PC-3 (cell line): ENCODE measurements at regions not wholly inside any gene's neighbourhood (a gene's known extent, or its start where the extent isn't known, plus 50 kb on each side); places are given as distances from the start of the nearest gene placed in this dataset.
"Not testable (repeated sequence)": the region's sequence is repeated elsewhere in the genome, so short reads cannot be mapped to it uniquely, and the experiment has no call there.

Source experiments
- ATAC-seq: fragments of 200-7000 bp; cut with Tn5 transposase; 2 replicates; pipeline ENCODE4 v1.9.1; 2020; ENCODE audit warnings: mild to moderate bottlenecking, moderate library complexity
- BruUV-seq: library from RNA; stranded (reverse); fragments of 400-500 nt; replicated peaks from 2 replicates; lab custom pipeline; 2021; lab: Mats Ljungman, UMichigan
- CTCF ChIA-PET: fragments of 300-600 bp; sonication (Branson Sonifier 250); formaldehyde crosslinking; loops from one replicate; lab custom pipeline; 2022; ENCODE audit warnings: antibody characterized with exemption; lab: Charles Lee
- POLR2A ChIA-PET: fragments of 300-600 bp; sonication (Branson Sonifier 250); formaldehyde crosslinking; loops from one replicate; lab custom pipeline; 2022; ENCODE audit warnings: antibody characterized with exemption; ENCODE audit not compliant: unreplicated experiment; lab: Charles Lee
- DNase-seq: peaks from one replicate; pipeline ENCODE4 v3.0.0-alpha.2; 2015
- H2AFZ ChIP-seq: fragments of 300-600 bp; sonication (generic); 2 replicates; pipeline ENCODE4 v1.6.0; 2016; ENCODE audit warnings: antibody characterized with exemption, low read length
- H3F3A ChIP-seq: fragments of 300-600 bp; sonication (generic); one replicate; pipeline ENCODE4 v1.6.0; 2017; ENCODE audit warnings: antibody characterized with exemption, low read length, control low read depth, mild to moderate bottlenecking; ENCODE audit not compliant: unreplicated experiment
- H3K27ac ChIP-seq: fragments of 300-600 bp; sonication (generic); 2 replicates; pipeline ENCODE4 v1.5.1; 2016; ENCODE audit warnings: mild to moderate bottlenecking, low read length
- H3K27me3 ChIP-seq: fragments of 300-600 bp; sonication (generic); 2 replicates; pipeline ENCODE4 v1.6.1; 2016; ENCODE audit warnings: low read length, mixed read lengths
- H3K36me3 ChIP-seq: fragments of 300-600 bp; sonication (generic); 2 replicates; pipeline ENCODE4 v1.6.1; 2016; ENCODE audit warnings: low read depth, mixed run types, low read length, mixed read lengths
- H3K4me1 ChIP-seq: fragments of 300-600 bp; sonication (generic); 2 replicates; pipeline ENCODE4 v1.5.1; 2016; ENCODE audit warnings: low read length; ENCODE audit not compliant: insufficient read depth
- H3K4me2 ChIP-seq: fragments of 300-600 bp; sonication (generic); 2 replicates; pipeline ENCODE4 v1.6.0; 2016; ENCODE audit warnings: low read length
- H3K4me3 ChIP-seq: fragments of 300-600 bp; sonication (generic); 2 replicates; pipeline ENCODE4 v1.5.1; 2016; ENCODE audit warnings: mild to moderate bottlenecking, low read length, mixed read lengths
- H3K79me2 ChIP-seq: fragments of 300-600 bp; sonication (generic); 2 replicates; pipeline ENCODE4 v1.6.1; 2017; ENCODE audit warnings: low read length, mixed read lengths
- H3K9ac ChIP-seq: fragments of 300-600 bp; sonication (generic); 2 replicates; pipeline ENCODE4 v1.6.0; 2016; ENCODE audit warnings: mild to moderate bottlenecking, low read length
- H3K9me2 ChIP-seq: fragments of 300-600 bp; sonication (generic); replicated peaks from 2 replicates; pipeline ENCODE4 v1.6.1; 2016; ENCODE audit warnings: mixed run types, low read length, mixed read lengths
- H3K9me3 ChIP-seq: fragments of 300-600 bp; sonication (generic); 2 replicates; pipeline ENCODE4 v1.6.1; 2016; ENCODE audit warnings: low read length, mixed read lengths
- H4K20me1 ChIP-seq: fragments of 300-600 bp; sonication (generic); 2 replicates; pipeline ENCODE4 v1.6.1; 2016; ENCODE audit warnings: low read length, mixed read lengths
- CTCF ChIP-seq: fragments of 300-600 bp; sonication (generic); conservative IDR thresholded peaks from 2 replicates; pipeline ENCODE4 v1.5.1; 2017; ENCODE audit warnings: antibody characterized with exemption, low read depth, mild to moderate bottlenecking, low read length
- EZH2 ChIP-seq: fragments of 300-600 bp; sonication (generic); IDR thresholded peaks from one replicate; pipeline ENCODE4 v1.6.1; 2017; ENCODE audit warnings: antibody characterized with exemption, mild to moderate bottlenecking, low read length; ENCODE audit not compliant: unreplicated experiment
- EZH2phosphoT487 ChIP-seq: fragments of 300-600 bp; sonication (generic); IDR thresholded peaks from 2 replicates; pipeline ENCODE4 v1.6.1; 2018; ENCODE audit warnings: mild to moderate bottlenecking, antibody characterized with exemption, low read length, borderline replicate concordance
- intact Hi-C: fragments of 100-400 bp; cut with micrococcal nuclease; formaldehyde crosslinking; loops from 2 replicates; pipeline ENCODE4 v1.9.0; 2023

- ATAC-seq = no peak
- Histone ChIP-seq H3K9me2 (no peaks in the 10 kb centered on the region), H3K4me2 (no peak overlapping the region), H3K79me2 (no peaks in the 10 kb centered on the region), H3K9me3 (0 out of 2 replicates have a peak, but pooled peaks cover 11% of the 10 kb centered on the region), H3K27me3 (no peaks in the 10 kb centered on the region), H3K27ac (no peak overlapping the region), H3K4me3 (no peak overlapping the region), H4K20me1 (no peaks in the 10 kb centered on the region), H3K9ac (no peak overlapping the region), H2AFZ (no peak overlapping the region), H3F3A (no peaks in the 10 kb centered on the region), H3K36me3 (no peaks in the 10 kb centered on the region), H3K4me1 (no peaks in the 10 kb centered on the region)
- DNase-seq = no peak
- intact Hi-C loops = no loop called here
- POLR2A ChIA-PET = no interaction called here
- no TSS peak for BruUV-seq
- TF ChIP-seq EZH2 (no peak), EZH2phosphoT487 (no peak), CTCF (no peak)
- CTCF ChIA-PET = no interaction called here
Measured at GRCh38 chr18:5024741-5025140, 172.3 kb downstream of the AKAIN1 start.

DNA sequence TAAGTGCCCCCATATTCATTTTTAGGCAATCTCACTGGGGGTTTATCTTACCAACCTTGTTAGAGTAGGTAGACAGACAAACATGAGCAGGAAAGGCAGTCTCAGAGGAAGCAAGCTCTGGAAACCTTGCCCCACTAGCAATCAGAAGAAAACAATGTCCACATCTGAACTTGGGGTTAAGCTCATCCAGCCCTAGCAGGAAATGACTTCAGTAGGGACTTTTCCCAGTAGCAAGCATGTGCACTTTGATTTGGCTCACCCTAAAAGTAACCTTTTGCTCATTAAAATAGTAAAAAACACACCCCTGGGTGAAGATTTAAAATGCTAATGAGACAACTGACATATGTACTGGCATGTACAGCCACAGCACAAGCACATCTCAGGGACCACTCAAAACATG, 175.5 kb downstream of the AKAIN1 start:
- Histone ChIP-seq H3K27ac (no peak overlapping the region), H3K79me2 (no peaks in the 10 kb centered on the region), H3K27me3 (no peaks in the 10 kb centered on the region), H3K4me3 (no peak overlapping the region), H2AFZ (no peak overlapping the region), H3F3A (no peaks in the 10 kb centered on the region), H3K36me3 (no peaks in the 10 kb centered on the region), H3K4me1 (no peaks in the 10 kb centered on the region), H3K9ac (no peak overlapping the region), H3K9me2 (no peaks in the 10 kb centered on the region), H3K9me3 (peaks cover 13% of the 10 kb centered on the region; the same call in 1 of the 2 replicates), H3K4me2 (no peak overlapping the region), H4K20me1 (no peaks in the 10 kb centered on the region)
- TF ChIP-seq EZH2 (no peak), EZH2phosphoT487 (no peak), CTCF (no peak)
- CTCF ChIA-PET = no interaction called here
- BruUV-seq = no TSS peak
- intact Hi-C loops = no loop called here
- ATAC-seq (no peak), DNase-seq (no peak)
- POLR2A ChIA-PET = no interaction called here

- POLR2A ChIA-PET = no interaction called here
- no peak overlapping the region for H3K4me3 ChIP-seq
- H3K9me3 ChIP-seq = peaks cover 19% of the 10 kb centered on the region
- DNase-seq = no peak
- H3K4me2 ChIP-seq = no peak overlapping the region
- H3K79me2 ChIP-seq = no peaks in the 10 kb centered on the region
- no peak for ATAC-seq
- TF ChIP-seq CTCF (no peak), EZH2phosphoT487 (no peak), EZH2 (no peak)
- H2AFZ ChIP-seq = no peak overlapping the region
- CTCF ChIA-PET = no interaction called here
- no peak overlapping the region for H3K27ac ChIP-seq
- no peaks in the 10 kb centered on the region for H4K20me1 ChIP-seq
- H3K9ac ChIP-seq = no peak overlapping the region
- BruUV-seq = no TSS peak
- no peaks in the 10 kb centered on the region for H3K36me3 ChIP-seq
- H3K27me3 ChIP-seq = no peaks in the 10 kb centered on the region
- H3K9me2 ChIP-seq = no peaks in the 10 kb centered on the region
- intact Hi-C loops = no loop called here
- no peaks in the 10 kb centered on the region for H3K4me1 ChIP-seq
- no peaks in the 10 kb centered on the region for H3F3A ChIP-seq
Measured at GRCh38 chr18:5015213-5015612, 181.8 kb downstream of the AKAIN1 start.

- intact Hi-C loops, H3K36me3 ChIP-seq, H3K4me1 ChIP-seq, CTCF ChIA-PET, H3F3A ChIP-seq, ATAC-seq, DNase-seq, H3K4me2 ChIP-seq, H3K4me3 ChIP-seq, POLR2A ChIA-PET, H4K20me1 ChIP-seq, BruUV-seq, H3K27me3 ChIP-seq, H3K9me2 ChIP-seq, H2AFZ ChIP-seq, H3K9ac ChIP-seq, H3K79me2 ChIP-seq, H3K27ac ChIP-seq: not testable (repeated sequence)
- H3K9me3 ChIP-seq = peaks cover 21% of the 10 kb centered on the region; the same call in 1 of the 2 replicates
Measured at GRCh38 chr18:5004031-5004820, 192.8 kb downstream of the AKAIN1 start.
